ENCODE measurements at regions not wholly inside any gene's neighbourhood (a gene's known extent, or its start where the extent isn't known, plus 50 kb on each side); places are given as distances from the start of the nearest gene placed in this dataset.
"Not testable (repeated sequence)": the region's sequence is repeated elsewhere in the genome, so short reads cannot be mapped to it uniquely, and the experiment has no call there.

DNA sequence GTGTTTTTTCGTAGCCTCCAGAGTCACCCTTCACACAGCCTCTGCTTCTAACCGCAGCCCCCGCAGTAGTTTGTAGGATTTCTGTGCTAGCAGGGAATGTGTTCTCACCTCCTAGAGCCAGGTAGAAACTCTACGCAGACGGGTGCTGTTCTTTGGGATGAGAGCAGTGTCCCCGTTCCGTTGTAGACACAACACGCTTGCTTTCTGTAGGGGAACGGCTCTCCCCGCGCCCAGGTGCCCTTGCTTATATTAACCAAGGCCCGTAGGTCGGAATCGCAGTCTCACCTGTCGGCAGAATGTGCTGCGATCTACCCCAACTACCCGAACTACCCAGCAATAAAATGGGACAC, 111.8 kb upstream of the NBPF11 start:
- no peaks in the 10 kb centered on the region for H3K9me3 Mint-ChIP-seq (ENCODE audit: low read depth)
- no peak for DNase-seq
- peak overlapping the region; percentile 99 for H3K27ac Mint-ChIP-seq
- peak overlapping the region; percentile 75 for H3K4me3 Mint-ChIP-seq
- ATAC-seq = no peak
- ChIA-PET CTCF (interaction anchor here (1.0 to 1.4 kb wide), 2 partner anchors 70 to 1179 kb away, joined by 3 to 5 read pairs; no protein-coding TSS in a partner anchor), POLR2A (interaction anchor here (0.5 to 2.7 kb wide), 21 partner anchors 11 to 1217 kb away, joined by 3 to 289 read pairs (median 8); partner anchors contain the start of gene NBPF11)
- peaks cover 21% of the 10 kb centered on the region for H3K4me1 Mint-ChIP-seq
- no peaks in the 10 kb centered on the region for H3K27me3 Mint-ChIP-seq
- intact Hi-C loops (cut with DNase I, micrococcal nuclease) = loop anchor here (1.0 to 10.0 kb wide), 8 partner anchors 17 to 261 kb away; partner anchors contain the start of gene NBPF11 (in 1 of the 2)
- H3K36me3 Mint-ChIP-seq (ENCODE audit: low read depth) = no peaks in the 10 kb centered on the region

DNA sequence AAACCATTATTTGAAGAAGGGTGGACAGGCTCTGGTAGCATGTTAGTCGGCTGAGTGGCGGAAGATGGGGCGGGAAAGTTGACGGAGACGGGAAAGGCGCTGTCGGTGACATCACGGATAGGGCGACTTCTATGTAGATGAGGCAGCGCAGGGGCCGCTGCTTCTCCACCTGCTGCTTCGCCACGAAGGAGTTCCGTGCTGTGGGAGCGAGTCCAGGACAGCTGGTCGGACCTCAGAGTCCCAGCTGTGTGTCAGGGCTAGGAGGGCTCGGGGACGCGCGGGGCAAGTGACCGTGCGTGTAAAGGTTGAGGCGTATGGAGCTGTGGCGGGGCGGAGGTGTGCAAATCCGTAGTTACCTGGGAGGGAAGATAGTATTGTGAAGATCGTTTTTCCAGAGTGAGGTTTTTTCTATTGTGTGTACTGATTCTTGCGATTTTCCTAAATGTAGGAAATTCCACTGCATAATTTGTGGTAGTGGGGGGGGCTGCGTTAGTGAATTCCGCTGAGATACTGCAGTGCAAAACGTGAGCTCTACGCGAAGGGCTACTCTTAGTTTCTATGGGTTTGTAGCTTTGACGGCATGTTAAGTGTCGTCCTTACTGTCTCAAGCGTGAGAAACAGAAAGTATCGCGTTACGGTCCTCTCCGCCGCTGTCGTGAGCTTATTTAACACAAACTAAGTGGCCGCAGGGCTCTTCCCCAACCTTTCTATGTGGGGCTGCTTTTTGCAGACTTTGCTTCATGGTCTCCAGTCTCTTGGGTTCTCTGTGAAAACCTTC, 111.2 kb upstream of the NBPF11 start:
- ATAC-seq (peak; percentile 93), DNase-seq (peak; percentile 83)
- H3K4me1 Mint-ChIP-seq = peaks cover 21% of the 10 kb centered on the region
- intact Hi-C loops (cut with DNase I, micrococcal nuclease) = loop anchor here (1.0 to 10.0 kb wide), 8 partner anchors 17 to 261 kb away; partner anchors contain the start of gene NBPF11 (in 1 of the 2)
- ChIA-PET POLR2A (interaction anchor here (0.5 to 2.7 kb wide), 21 partner anchors 12 to 1216 kb away, joined by 3 to 289 read pairs (median 8); partner anchors contain the start of gene NBPF11), CTCF (interaction anchor here (1.0 to 1.4 kb wide), 2 partner anchors 71 to 1179 kb away, joined by 3 to 5 read pairs; no protein-coding TSS in a partner anchor)
- H3K27me3 Mint-ChIP-seq = no peaks in the 10 kb centered on the region
- no peaks in the 10 kb centered on the region for H3K9me3 Mint-ChIP-seq (ENCODE audit: low read depth)
- no peaks in the 10 kb centered on the region for H3K36me3 Mint-ChIP-seq (ENCODE audit: low read depth)
- peak overlapping the region; percentile 99 for H3K27ac Mint-ChIP-seq
- peak overlapping the region; percentile 75 for H3K4me3 Mint-ChIP-seq

DNA sequence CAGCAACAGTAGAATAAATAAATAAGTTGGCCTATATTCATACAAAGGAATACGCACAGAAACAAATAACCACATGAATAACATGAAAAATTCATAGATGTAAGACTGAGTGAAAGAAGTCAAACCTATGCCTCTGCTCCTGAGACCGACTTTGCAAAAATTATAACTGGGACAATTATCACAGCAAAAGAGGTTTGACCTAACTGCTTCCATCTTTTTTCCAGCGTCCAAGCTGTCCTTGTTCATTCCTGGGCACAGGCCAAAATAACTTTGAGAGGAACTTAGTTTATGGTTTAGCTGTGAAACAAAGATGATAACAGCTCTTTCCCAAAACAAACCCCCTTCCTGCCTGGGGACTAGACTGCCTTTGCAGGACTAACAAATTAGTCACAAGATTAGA, 109.6 kb upstream of the NBPF11 start:
- H3K36me3 Mint-ChIP-seq (ENCODE audit: low read depth); H3K27me3 Mint-ChIP-seq; H3K27ac Mint-ChIP-seq; H3K4me3 Mint-ChIP-seq; ATAC-seq; H3K9me3 Mint-ChIP-seq (ENCODE audit: low read depth); DNase-seq: not testable (repeated sequence)
- POLR2A ChIA-PET = interaction anchor here (0.7 to 3.3 kb wide), 2 partner anchors 42 to 73 kb away, joined by 3 to 20 read pairs; no protein-coding TSS in a partner anchor
- intact Hi-C loops (cut with DNase I, micrococcal nuclease) = loop anchor here (2.0 to 10.0 kb wide), 6 partner anchors 19 to 263 kb away; partner anchors contain the start of gene NBPF11 (in 1 of the 2)
- peaks cover 21% of the 10 kb centered on the region for H3K4me1 Mint-ChIP-seq
- CTCF ChIA-PET = interaction anchor here (1.0 kb wide), 1 partner anchor 71 kb away, joined by 3 read pairs; no protein-coding TSS in a partner anchor

DNA sequence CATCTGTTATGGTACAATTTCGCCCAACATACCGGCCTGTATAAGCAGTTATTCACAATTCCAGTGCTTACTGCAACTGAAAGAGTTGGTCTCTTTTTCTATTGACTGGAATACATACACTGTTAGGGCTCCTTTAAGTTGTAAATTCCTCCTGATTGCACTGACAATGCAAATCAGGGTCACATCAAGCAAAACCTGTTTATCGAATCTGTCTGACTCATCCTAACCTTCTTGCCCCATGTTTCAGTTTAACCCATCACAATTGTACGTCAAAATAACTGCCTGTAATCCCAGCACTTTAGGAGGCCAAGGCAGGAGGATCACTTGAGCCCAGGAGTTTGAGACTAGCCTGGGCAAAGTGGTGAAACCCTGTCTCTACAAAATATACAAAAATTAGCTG, 105.8 kb upstream of the NBPF11 start:
- H3K36me3 Mint-ChIP-seq (ENCODE audit: low read depth); H3K27ac Mint-ChIP-seq; ATAC-seq; H3K4me1 Mint-ChIP-seq; H3K27me3 Mint-ChIP-seq; CTCF ChIA-PET; POLR2A ChIA-PET; H3K9me3 Mint-ChIP-seq (ENCODE audit: low read depth); H3K4me3 Mint-ChIP-seq; DNase-seq; intact Hi-C loops (cut with DNase I, micrococcal nuclease): not testable (repeated sequence)

DNA sequence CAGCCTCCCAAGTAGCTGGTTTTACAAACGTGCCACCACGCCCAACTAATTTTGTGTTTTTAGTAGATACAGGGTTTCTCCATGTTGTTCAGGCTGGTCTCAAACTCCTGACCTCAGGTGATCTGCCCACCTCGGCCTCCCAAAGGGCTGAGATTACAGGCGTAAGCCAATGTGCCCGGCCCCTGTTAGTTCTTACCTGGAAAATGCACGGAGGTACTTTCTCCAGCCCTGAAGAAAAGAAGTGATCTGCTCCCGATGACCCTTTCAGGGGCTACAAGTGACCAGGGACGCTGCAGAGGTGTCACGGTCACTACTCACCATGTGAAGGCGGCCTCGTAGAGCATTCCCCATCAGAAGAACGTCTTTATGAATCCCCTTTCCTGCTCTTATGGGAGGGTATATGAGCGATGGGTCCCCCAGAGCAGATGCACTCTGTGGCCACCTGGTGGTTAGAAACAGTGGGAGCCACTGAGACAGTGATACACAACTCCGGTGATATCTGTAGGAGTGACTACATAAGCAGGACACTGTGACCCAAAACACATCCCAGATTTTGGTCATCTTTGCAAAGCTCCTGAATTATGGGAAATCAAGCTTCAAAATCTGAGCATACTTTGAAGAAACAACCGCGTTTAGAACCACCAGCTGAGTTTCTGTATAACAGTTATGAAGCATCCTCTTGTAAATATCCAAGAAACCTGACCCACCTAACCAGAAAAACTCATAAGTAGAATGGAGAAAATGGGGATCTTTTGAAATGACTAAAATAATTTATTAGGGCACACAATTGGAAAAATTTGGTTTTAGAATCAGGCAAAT, 102.7 kb upstream of the NBPF11 start:
- peak; percentile 63 for ATAC-seq
- CTCF ChIA-PET; POLR2A ChIA-PET; H3K27me3 Mint-ChIP-seq; intact Hi-C loops (cut with DNase I, micrococcal nuclease); H3K36me3 Mint-ChIP-seq (ENCODE audit: low read depth); H3K4me3 Mint-ChIP-seq; H3K9me3 Mint-ChIP-seq (ENCODE audit: low read depth); H3K27ac Mint-ChIP-seq; H3K4me1 Mint-ChIP-seq: not testable (repeated sequence)
- peak; percentile 46 for DNase-seq

DNA sequence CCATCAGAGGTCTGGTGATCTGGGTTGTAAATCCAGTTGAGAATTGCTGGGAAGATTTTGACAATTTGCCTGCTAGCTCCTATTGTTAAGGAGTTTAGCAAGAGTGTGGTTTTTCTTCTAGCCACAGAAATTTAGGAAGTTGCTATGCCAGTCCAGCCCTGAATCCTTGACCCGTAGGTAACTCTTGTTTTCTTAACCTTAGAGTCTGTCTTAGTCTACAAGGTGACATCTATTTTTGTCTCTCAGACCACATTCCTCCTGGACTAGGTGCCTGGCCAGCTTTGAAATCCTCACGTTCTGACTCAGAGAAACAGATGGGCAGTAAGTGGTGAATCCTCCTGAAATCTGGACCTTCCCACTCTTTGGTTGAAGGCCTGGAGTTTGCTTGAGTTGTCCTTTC, 101.7 kb upstream of the NBPF11 start:
- H3K4me1 Mint-ChIP-seq; H3K27me3 Mint-ChIP-seq; POLR2A ChIA-PET; ATAC-seq; H3K9me3 Mint-ChIP-seq (ENCODE audit: low read depth); H3K27ac Mint-ChIP-seq; H3K4me3 Mint-ChIP-seq; intact Hi-C loops (cut with DNase I, micrococcal nuclease); DNase-seq; CTCF ChIA-PET; H3K36me3 Mint-ChIP-seq (ENCODE audit: low read depth): not testable (repeated sequence)

DNA sequence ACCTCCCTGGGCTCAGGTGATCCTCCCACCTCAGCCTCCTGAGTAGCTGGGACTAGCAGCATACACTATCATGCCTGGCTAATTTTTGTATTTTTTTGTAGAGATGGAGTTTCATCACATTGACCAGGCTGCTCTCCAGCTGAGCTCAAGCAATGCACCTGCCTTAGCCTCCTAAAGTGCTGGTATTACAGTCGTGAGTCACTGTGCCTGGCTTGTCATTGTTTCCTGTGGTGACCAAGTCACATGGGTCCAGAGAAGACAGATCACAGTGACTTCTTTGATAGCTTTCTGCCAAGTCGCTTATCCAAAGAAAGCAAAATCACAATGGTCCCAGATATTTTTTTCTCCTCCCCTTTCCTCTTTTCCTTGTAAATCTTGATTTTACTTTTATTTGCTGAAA, 96.7 kb upstream of the NBPF11 start:
- H3K4me1 Mint-ChIP-seq; CTCF ChIA-PET; POLR2A ChIA-PET; H3K4me3 Mint-ChIP-seq; H3K36me3 Mint-ChIP-seq (ENCODE audit: low read depth); DNase-seq; H3K9me3 Mint-ChIP-seq (ENCODE audit: low read depth); intact Hi-C loops (cut with DNase I, micrococcal nuclease); H3K27ac Mint-ChIP-seq; H3K27me3 Mint-ChIP-seq: not testable (repeated sequence)
- ATAC-seq = peak; percentile 99

DNA sequence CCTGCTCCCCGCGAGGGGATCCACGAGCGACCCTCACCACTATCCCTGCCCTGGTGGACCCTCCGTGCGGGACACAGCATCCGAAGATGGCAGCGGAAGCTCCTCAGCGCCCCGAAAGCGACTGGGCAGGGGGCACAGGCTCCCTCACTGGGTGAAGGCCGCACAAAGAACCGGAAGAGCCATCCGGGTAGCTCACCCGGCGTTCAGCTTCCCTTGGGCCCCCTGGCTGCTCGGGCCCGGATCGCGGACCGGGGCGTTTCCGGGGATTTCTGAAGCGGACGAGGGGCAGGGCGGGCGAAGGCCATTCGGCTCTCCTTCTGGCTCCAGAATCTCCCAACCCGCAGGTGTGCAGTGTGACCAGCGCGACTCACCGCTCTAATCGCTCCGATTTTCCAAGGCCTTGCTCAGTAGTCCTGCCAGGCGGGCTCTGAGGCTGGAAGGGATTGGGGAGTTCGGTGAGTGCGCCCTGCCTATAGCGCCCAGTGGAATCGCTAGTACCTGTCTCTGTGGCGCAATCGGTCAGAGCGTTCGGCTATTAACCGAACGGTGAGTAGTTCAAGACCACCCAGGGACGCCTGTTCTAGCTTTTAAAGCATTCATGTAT, 94.3 kb upstream of the NBPF11 start:
- H3K36me3 Mint-ChIP-seq (ENCODE audit: low read depth); intact Hi-C loops (cut with DNase I, micrococcal nuclease); CTCF ChIA-PET; POLR2A ChIA-PET; H3K27me3 Mint-ChIP-seq; H3K9me3 Mint-ChIP-seq (ENCODE audit: low read depth); H3K27ac Mint-ChIP-seq; DNase-seq; H3K4me3 Mint-ChIP-seq; H3K4me1 Mint-ChIP-seq; ATAC-seq: not testable (repeated sequence)

DNA sequence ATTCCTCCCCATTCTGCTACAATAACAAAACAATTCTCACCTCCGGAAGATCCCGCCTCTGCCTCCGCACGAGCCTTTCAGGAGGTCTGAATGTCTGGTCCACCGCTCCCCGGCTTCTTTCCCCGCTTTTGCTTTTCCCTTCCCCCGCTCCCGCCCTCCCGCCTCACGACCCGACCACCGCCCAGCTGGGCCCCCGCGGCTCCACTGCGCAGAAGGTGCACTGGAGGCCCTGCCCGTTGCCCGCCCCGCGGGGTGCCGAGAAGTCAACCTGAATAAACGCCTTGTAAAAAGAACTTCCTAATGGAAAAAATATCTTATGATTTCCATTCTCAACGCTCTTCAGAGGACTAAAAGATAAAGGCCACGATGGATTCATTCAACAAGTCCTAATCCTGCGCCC, 93.8 kb upstream of the NBPF11 start:
- POLR2A ChIA-PET; intact Hi-C loops (cut with DNase I, micrococcal nuclease); H3K9me3 Mint-ChIP-seq (ENCODE audit: low read depth); CTCF ChIA-PET; H3K4me1 Mint-ChIP-seq; H3K36me3 Mint-ChIP-seq (ENCODE audit: low read depth); H3K27me3 Mint-ChIP-seq; H3K27ac Mint-ChIP-seq; H3K4me3 Mint-ChIP-seq; DNase-seq; ATAC-seq: not testable (repeated sequence)

DNA sequence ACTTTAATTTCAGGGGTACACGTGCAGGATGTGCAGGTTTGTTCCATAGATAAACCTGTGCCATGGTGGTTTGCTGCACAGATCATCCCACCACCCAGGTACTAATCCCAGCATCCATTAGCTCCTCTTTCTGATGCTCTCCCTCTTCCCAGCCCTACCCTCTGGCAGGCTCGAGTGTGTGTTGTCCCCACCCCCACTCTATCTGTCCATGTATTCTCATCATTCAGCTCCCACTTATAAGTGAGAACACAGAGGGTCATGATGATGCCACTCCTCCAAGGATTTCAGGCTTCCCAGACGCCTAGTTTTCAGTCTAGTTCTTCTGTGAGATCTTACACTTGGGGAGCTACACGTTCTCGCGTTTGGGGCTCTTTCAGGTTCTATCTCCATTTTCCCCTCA, 93.4 kb upstream of the NBPF11 start:
- H3K4me3 Mint-ChIP-seq; ATAC-seq; H3K36me3 Mint-ChIP-seq (ENCODE audit: low read depth); intact Hi-C loops (cut with DNase I, micrococcal nuclease); H3K4me1 Mint-ChIP-seq; DNase-seq; H3K27me3 Mint-ChIP-seq; POLR2A ChIA-PET; H3K9me3 Mint-ChIP-seq (ENCODE audit: low read depth); CTCF ChIA-PET; H3K27ac Mint-ChIP-seq: not testable (repeated sequence)

DNA sequence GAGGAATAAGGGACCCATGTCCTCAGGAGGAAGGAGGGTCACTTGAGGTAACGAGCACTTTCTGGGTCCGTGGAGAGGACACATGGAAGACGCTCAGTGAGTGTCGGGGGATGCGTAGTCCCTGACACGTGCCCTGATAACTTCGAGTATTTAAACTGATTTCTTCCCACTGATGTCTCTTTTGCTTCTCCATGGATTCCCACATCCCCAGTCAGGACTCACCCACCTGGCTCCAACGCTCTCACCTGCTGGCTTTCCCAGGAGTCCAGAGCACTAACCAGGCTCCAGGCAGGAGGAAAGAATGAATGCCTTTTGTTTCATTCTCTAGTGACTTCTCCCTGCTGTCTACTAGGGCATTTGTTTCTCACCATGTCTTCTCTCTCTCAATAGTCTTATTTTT, 81.2 kb upstream of the NBPF11 start:
- H3K36me3 Mint-ChIP-seq (ENCODE audit: low read depth); CTCF ChIA-PET; DNase-seq; H3K27ac Mint-ChIP-seq; intact Hi-C loops (cut with DNase I, micrococcal nuclease); H3K9me3 Mint-ChIP-seq (ENCODE audit: low read depth); ATAC-seq; POLR2A ChIA-PET; H3K4me1 Mint-ChIP-seq; H3K4me3 Mint-ChIP-seq; H3K27me3 Mint-ChIP-seq: not testable (repeated sequence)
